Thyroid gland (tissue), 4 donors: ENCODE measurements at regions not wholly inside any gene's neighbourhood (a gene's known extent, or its start where the extent isn't known, plus 50 kb on each side); places are given as distances from the start of the nearest gene placed in this dataset.
"Not testable (repeated sequence)": the region's sequence is repeated elsewhere in the genome, so short reads cannot be mapped to it uniquely, and the experiment has no call there.

Experiments
- DNase-seq, 2 donors: peaks; one replicate each; pipeline ENCODE4 v3.0.0-alpha.2; 2019
- H3K27ac ChIP-seq, 3 donors: fragments of 200-600 bp; sonication (generic); 1 replicate in 2 of 3; 2 replicates in 1 of 3; pipeline ENCODE4 v1.5.1; 2016 to 2019; ENCODE audit warnings: mild to moderate bottlenecking in 1 of 3, moderate library complexity in 1 of 3
- H3K27me3 ChIP-seq: fragments of 200-600 bp; sonication (generic); one replicate; pipeline ENCODE4 v1.5.1; 2019
- H3K36me3 ChIP-seq, 2 donors: fragments of 200-600 bp; sonication (generic); one replicate each; pipeline ENCODE4 v1.5.1; 2016 to 2019
- H3K4me1 ChIP-seq, 2 donors: fragments of 200-600 bp; sonication (generic); one replicate each; pipeline ENCODE4 v1.5.1; 2017 to 2019
- H3K4me3 ChIP-seq, 3 donors: fragments of 200-600 bp; sonication (generic); replicated peaks in 1 of 3; 1 replicate in 2 of 3; 2 replicates in 1 of 3; pipeline ENCODE4 v1.5.1; 2016; ENCODE audit warnings: mild to moderate bottlenecking in 1 of 3
- H3K9me3 ChIP-seq: fragments of 200-600 bp; sonication (generic); one replicate; pipeline ENCODE4 v1.5.1; 2017
- CTCF ChIP-seq, 6 experiments: fragments of 200-600 bp in 3 of 6; fragments of 450-650 bp in 3 of 6; sonication (generic) in 3 of 6; IDR thresholded peaks; one replicate each; pipeline ENCODE4 v1.5.1; 2016 to 2019; ENCODE audit warnings: antibody characterized with exemption in 6 of 6, mild to moderate bottlenecking in 2 of 6, inconsistent platforms in 1 of 6, moderate library complexity in 1 of 6
- POLR2A ChIP-seq, 2 donors: fragments of 450-650 bp; IDR thresholded peaks; one replicate each; pipeline ENCODE4 v1.6.1; 2017; ENCODE audit warnings: antibody characterized with exemption in 2 of 2, mild to moderate bottlenecking in 2 of 2, moderate library complexity in 1 of 2
- WGBS, 2 donors: methylation state at CpG; one replicate each; pipeline ENCODE4 v1.1.5; 2017; 5-methylcytosine and 5-hydroxymethylcytosine counted together
- intact Hi-C: fragments of 100-400 bp; cut with DNase I; formaldehyde crosslinking; loops from one replicate; pipeline ENCODE4 v1.15.1; 2023

DNA sequence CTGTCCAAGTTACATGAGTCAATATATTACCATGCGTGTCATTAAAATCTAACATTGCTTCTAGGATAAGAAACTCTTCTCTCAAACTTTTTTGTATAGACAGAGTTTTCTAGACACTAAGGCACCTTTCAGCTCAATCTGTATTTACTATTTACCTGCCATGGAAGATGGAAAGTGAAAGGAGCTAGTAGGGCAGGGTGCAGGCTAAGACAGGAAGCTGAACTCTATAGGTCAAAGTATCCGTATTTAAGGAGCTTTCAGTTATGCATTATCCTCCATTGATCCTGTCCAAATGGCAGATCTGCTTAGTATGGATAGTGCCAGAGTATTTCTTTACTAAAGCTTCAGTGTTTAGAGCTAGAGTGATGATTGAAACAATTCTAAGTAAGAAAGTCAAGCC lies 612.8 kb downstream of the IPMK start:
- H3K27ac ChIP-seq = no peak overlapping the region
- H3K36me3 ChIP-seq = no peaks in the 10 kb centered on the region
- no peak overlapping the region for H3K4me3 ChIP-seq
- no peak for DNase-seq
- no peaks in the 10 kb centered on the region for H3K4me1 ChIP-seq
- no peaks in the 10 kb centered on the region for H3K9me3 ChIP-seq
- intact Hi-C loops = no loop called here
- WGBS, 2 donors = 77 to 81% methylated on average over 2 of the region's 2 CpGs
- TF ChIP-seq POLR2A (IDR thresholded peaks at IDR 0.05) (no peak), CTCF (IDR thresholded peaks at IDR 0.05) (no peak)
- no peaks in the 10 kb centered on the region for H3K27me3 ChIP-seq

- DNase-seq, intact Hi-C loops, H3K36me3 ChIP-seq, H3K27ac ChIP-seq, H3K4me3 ChIP-seq, H3K9me3 ChIP-seq, H3K27me3 ChIP-seq, H3K4me1 ChIP-seq: not testable (repeated sequence)
- WGBS, 2 donors = 77 to 88% methylated on average over 3 of the region's 3 CpGs
Observed at GRCh38 chr10:57645108-57645507, 622.6 kb downstream of the IPMK start.

- TF ChIP-seq POLR2A (IDR thresholded peaks at IDR 0.05) (no peak), CTCF (IDR thresholded peaks at IDR 0.05) (no peak)
- Histone ChIP-seq H3K27ac (no peak overlapping the region), H3K9me3 (no peaks in the 10 kb centered on the region), H3K4me3 (no peak overlapping the region), H3K4me1 (no peaks in the 10 kb centered on the region), H3K36me3 (no peaks in the 10 kb centered on the region), H3K27me3 (no peaks in the 10 kb centered on the region)
- intact Hi-C loops = no loop called here
- DNase-seq = no peak
- whole genome bisulfite sequencing, 2 donors = 89 to 96% methylated on average over 2 of the region's 2 CpGs
Observed at GRCh38 chr10:57638411-57638810, 629.3 kb downstream of the IPMK start.

GRCh38 chr10:57628592-57629284 lies 639.0 kb downstream of the IPMK start:
- Histone ChIP-seq H3K4me3 (no peak overlapping the region), H3K27me3 (no peaks in the 10 kb centered on the region), H3K36me3 (no peaks in the 10 kb centered on the region), H3K4me1 (no peaks in the 10 kb centered on the region), H3K9me3 (no peaks in the 10 kb centered on the region), H3K27ac (no peak overlapping the region)
- intact Hi-C loops = no loop called here
- TF ChIP-seq CTCF (IDR thresholded peaks at IDR 0.05) (no peak), POLR2A (IDR thresholded peaks at IDR 0.05) (no peak)
- DNase-seq = no peak
- WGBS, 2 donors = 29 to 36% methylated on average over 3 of the region's 3 CpGs

DNA sequence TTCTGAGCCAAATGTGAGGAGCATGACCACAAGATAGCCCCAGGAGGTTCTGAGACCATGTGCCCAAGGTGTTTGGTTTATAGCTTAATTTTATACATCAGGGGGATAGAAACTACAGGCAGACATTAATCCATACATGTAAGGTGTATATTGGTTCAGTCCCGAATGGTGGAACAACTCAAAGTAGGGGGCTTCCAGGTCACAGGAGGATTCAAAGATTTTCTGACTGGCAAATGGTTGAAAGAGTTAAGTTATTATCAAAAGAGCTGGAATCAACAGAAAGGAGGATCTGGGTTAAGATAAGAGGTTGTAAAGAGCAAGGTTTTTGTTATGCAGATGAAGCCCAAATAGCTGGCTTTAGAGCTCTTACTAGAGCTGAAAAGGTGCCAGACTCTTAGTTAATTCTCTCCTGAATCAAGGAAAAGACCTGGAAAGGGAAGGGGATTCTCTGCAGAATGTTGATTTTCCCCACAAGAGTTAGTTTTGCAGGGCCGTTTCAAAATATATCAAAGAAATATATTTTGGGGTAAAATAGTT lies 640.0 kb downstream of the IPMK start:
- Histone ChIP-seq H3K9me3 (no peaks in the 10 kb centered on the region), H3K4me3 (no peak overlapping the region), H3K4me1 (no peaks in the 10 kb centered on the region), H3K36me3 (no peaks in the 10 kb centered on the region), H3K27ac (no peak overlapping the region), H3K27me3 (no peaks in the 10 kb centered on the region)
- 24 to 48% methylated on average over 2 of the region's 2 CpGs for WGBS, 2 donors
- DNase-seq = no peak
- intact Hi-C loops = no loop called here
- TF ChIP-seq CTCF (IDR thresholded peaks at IDR 0.05) = no peak
- no peak for TF ChIP-seq POLR2A (IDR thresholded peaks at IDR 0.05)
